SK-N-MC (cell line): ENCODE measurements at regions not wholly inside any gene's neighbourhood (a gene's known extent, or its start where the extent isn't known, plus 50 kb on each side); places are given as distances from the start of the nearest gene placed in this dataset.

Source experiments
- EZH2 ChIP-seq: fragments of 200-600 bp; sonication (generic); IDR thresholded peaks from one replicate; pipeline ENCODE4 v1.6.1; 2017; ENCODE audit warnings: antibody characterized with exemption
- FOXP2 ChIP-seq: optimal IDR thresholded peaks from 2 replicates; pipeline ENCODE3; 2011; ENCODE audit warnings: mild to moderate bottlenecking, moderate library complexity; ENCODE audit not compliant: insufficient read depth; ENCODE audit errors: extremely low read length, control extremely low read depth
- POLR2AphosphoS5 ChIP-seq: IDR thresholded peaks from 2 replicates; pipeline ENCODE4 v1.6.1; 2012; ENCODE audit warnings: mild to moderate bottlenecking, low read depth, low read length, borderline replicate concordance

GRCh38 chr3:124283652-124284023 lies 291.7 kb upstream of the ROPN1 start:
- no peak for TF ChIP-seq POLR2AphosphoS5
- no peak for TF ChIP-seq FOXP2
- no peak for TF ChIP-seq EZH2
